ENCODE measurements at regions not wholly inside any gene's neighbourhood (a gene's known extent, or its start where the extent isn't known, plus 50 kb on each side); places are given as distances from the start of the nearest gene placed in this dataset.

DNA sequence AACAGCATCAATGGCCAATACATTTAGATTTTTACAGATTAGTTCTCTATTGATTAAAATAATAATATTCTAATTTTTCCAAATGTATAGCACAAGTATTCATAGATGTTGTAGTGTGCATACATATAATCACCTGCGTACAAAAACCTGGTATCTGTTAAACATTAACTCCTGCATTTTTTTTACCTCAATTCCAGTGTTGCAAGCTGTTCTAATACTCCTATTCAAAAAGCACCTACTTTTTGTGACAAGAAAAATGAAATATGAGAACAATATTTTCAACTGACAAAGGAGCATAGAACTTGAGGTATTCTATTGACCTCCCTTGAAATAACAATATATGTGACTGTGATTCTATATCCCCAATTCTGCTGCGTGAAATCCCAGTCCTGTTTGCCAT, 422.9 kb upstream of the PCDH20 start:
- DNase-seq (ENCODE audit: low spot score) (no peak), ATAC-seq (ENCODE audit: insufficient number of reproducible peaks, low FRiP score, low read depth) (no peak)
- Histone ChIP-seq H3K9me3 (no peaks in the 10 kb centered on the region), H3K36me3 (no peaks in the 10 kb centered on the region), H3K27me3 (replicated peaks; ENCODE audit: insufficient read depth) (no peaks in the 10 kb centered on the region), H3K27ac (no peak overlapping the region), H3K4me3 (no peak overlapping the region), H3K4me1 (ENCODE audit: control insufficient read depth in 1 of 2, low read depth in 2 of 2) (no peaks in the 10 kb centered on the region)
- TF ChIP-seq, protein P1, sequence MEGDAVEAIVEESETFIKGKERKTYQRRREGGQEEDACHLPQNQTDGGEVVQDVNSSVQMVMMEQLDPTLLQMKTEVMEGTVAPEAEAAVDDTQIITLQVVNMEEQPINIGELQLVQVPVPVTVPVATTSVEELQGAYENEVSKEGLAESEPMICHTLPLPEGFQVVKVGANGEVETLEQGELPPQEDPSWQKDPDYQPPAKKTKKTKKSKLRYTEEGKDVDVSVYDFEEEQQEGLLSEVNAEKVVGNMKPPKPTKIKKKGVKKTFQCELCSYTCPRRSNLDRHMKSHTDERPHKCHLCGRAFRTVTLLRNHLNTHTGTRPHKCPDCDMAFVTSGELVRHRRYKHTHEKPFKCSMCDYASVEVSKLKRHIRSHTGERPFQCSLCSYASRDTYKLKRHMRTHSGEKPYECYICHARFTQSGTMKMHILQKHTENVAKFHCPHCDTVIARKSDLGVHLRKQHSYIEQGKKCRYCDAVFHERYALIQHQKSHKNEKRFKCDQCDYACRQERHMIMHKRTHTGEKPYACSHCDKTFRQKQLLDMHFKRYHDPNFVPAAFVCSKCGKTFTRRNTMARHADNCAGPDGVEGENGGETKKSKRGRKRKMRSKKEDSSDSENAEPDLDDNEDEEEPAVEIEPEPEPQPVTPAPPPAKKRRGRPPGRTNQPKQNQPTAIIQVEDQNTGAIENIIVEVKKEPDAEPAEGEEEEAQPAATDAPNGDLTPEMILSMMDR (IDR thresholded peaks at IDR 0.05): no peak

DNA sequence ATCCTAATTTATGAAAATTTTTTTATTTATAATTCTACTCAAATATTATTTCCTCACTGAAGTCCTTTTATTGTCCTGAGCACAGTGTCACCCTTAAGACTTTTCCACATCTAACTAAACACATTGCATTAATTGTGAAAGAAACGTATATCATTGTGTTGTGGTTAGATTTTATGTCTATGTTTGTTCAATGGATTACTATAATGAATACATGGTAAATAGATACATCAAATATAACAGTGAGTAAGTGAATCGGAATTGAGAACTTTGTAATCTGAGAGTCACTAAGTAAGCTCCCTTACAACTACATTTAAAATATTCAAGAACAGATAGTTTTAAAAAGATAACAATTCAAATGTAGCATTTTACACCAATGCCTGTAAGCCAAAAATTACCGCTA, 417.6 kb upstream of the PCDH20 start:
- Histone ChIP-seq H3K9me3 (no peaks in the 10 kb centered on the region), H3K4me1 (ENCODE audit: control insufficient read depth in 1 of 2, low read depth in 2 of 2) (no peaks in the 10 kb centered on the region), H3K4me3 (no peak overlapping the region), H3K36me3 (no peaks in the 10 kb centered on the region), H3K27me3 (replicated peaks; ENCODE audit: insufficient read depth) (no peaks in the 10 kb centered on the region), H3K27ac (no peak overlapping the region)
- no peak for DNase-seq (ENCODE audit: low spot score)
- ATAC-seq (ENCODE audit: insufficient number of reproducible peaks, low FRiP score, low read depth): no peak
- TF ChIP-seq, protein P1 (IDR thresholded peaks at IDR 0.05): no peak

DNA sequence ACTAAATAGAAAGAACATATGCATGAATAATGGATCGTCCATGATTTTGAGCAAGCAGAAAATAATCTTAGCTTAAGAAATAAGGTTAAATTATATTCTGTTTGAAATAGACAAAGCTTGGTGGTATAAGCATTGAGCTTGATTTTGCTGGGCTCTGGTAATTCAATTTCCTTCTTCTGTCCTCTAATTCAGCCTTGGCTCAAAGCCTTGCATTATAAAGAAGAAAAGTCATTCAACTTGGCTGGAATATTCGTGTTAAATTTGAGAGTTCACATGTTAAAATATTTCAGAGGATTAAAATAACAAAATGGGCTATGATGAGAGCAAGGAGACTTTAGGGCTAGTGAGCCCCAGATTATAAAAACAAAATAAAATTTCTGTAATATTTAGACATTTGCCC, 415.4 kb upstream of the PCDH20 start:
- Histone ChIP-seq H3K27me3 (replicated peaks; ENCODE audit: insufficient read depth) (no peaks in the 10 kb centered on the region), H3K4me3 (no peak overlapping the region), H3K36me3 (no peaks in the 10 kb centered on the region), H3K27ac (no peak overlapping the region), H3K9me3 (no peaks in the 10 kb centered on the region), H3K4me1 (ENCODE audit: control insufficient read depth in 1 of 2, low read depth in 2 of 2) (no peaks in the 10 kb centered on the region)
- ATAC-seq (ENCODE audit: insufficient number of reproducible peaks, low FRiP score, low read depth) (no peak), DNase-seq (ENCODE audit: low spot score) (no peak)
- TF ChIP-seq, protein P1 (IDR thresholded peaks at IDR 0.05): no peak

DNA sequence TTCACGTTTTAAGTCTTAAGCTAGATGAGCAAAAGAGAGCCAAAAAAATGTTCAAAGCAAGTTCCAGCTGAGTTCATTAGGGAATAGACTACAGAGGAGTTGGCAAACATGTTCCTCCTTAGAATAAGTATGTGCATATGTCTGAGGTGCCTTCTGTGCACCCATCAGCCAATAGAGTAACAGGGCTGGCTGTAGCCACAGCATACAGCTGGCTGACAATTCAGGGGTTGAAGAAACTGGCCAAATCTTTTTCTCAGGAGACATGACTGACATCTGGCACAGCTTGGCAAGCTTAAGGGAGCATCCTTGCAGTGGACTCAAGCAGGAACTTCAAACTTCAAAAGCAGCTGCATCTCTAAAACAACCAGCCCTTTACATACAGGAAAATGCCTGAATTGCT, 414.8 kb upstream of the PCDH20 start:
- Histone ChIP-seq H3K4me3 (no peak overlapping the region), H3K36me3 (no peaks in the 10 kb centered on the region), H3K27me3 (replicated peaks; ENCODE audit: insufficient read depth) (no peaks in the 10 kb centered on the region), H3K9me3 (no peaks in the 10 kb centered on the region), H3K27ac (no peak overlapping the region), H3K4me1 (ENCODE audit: control insufficient read depth in 1 of 2, low read depth in 2 of 2) (no peaks in the 10 kb centered on the region)
- ATAC-seq (ENCODE audit: insufficient number of reproducible peaks, low FRiP score, low read depth): no peak
- TF ChIP-seq, protein P1 (IDR thresholded peaks at IDR 0.05): no peak
- DNase-seq (ENCODE audit: low spot score): no peak

DNA sequence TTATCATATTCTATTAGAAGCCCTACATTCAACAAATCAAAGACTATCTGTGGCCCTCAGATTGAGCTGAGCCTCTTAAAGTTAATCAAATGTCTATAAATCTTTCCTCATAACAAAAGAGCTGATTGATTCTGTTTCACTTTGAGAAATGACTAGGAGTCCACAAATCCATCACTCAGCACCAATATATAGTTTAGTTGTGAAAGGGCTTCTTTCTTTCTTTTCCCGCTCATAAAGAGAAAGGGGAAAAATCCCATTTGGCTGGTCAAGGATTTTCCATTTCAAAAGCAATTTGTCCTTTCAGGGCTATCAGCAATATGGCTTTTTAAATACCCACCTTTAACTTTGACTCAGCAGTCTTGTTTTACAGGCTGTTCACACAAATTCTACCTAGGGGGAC, 408.5 kb upstream of the PCDH20 start:
- Histone ChIP-seq H3K36me3 (no peaks in the 10 kb centered on the region), H3K4me3 (no peak overlapping the region), H3K9me3 (no peaks in the 10 kb centered on the region), H3K27ac (no peak overlapping the region), H3K4me1 (ENCODE audit: control insufficient read depth in 1 of 2, low read depth in 2 of 2) (no peaks in the 10 kb centered on the region), H3K27me3 (replicated peaks; ENCODE audit: insufficient read depth) (no peaks in the 10 kb centered on the region)
- DNase-seq (ENCODE audit: low spot score): no peak
- ATAC-seq (ENCODE audit: insufficient number of reproducible peaks, low FRiP score, low read depth): no peak
- TF ChIP-seq, protein P1 (IDR thresholded peaks at IDR 0.05): no peak
